Urinary bladder (tissue), 3 donors: ENCODE measurements at regions not wholly inside any gene's neighbourhood (a gene's known extent, or its start where the extent isn't known, plus 50 kb on each side); places are given as distances from the start of the nearest gene placed in this dataset.

Source experiments
- DNase-seq: peaks from one replicate; pipeline ENCODE4 v3.0.0-alpha.2; 2015; ENCODE audit errors: extremely low spot score
- H3K27ac ChIP-seq: one replicate; pipeline ENCODE4 v1.5.1; 2013; ENCODE audit warnings: low read depth, mild to moderate bottlenecking, moderate library complexity
- H3K36me3 ChIP-seq: one replicate; pipeline ENCODE4 v1.6.1; 2013; ENCODE audit warnings: mild to moderate bottlenecking, moderate library complexity; ENCODE audit not compliant: insufficient read depth
- H3K4me1 ChIP-seq: one replicate; pipeline ENCODE4 v1.6.1; 2013; ENCODE audit warnings: mild to moderate bottlenecking, moderate library complexity; ENCODE audit not compliant: insufficient read depth
- H3K4me3 ChIP-seq: one replicate; pipeline ENCODE4 v1.5.1; 2013; ENCODE audit warnings: low read depth, low read length
- WGBS: extraction: QIAGEN DNeasy Blood & Tissue Kit; methylation state at CpG from one replicate; pipeline ENCODE4 v1.1.7; 2013; 5-methylcytosine and 5-hydroxymethylcytosine counted together
- donor health status: healthy with polysubstance abuse.
- donor health status: healthy.

GRCh38 chr1:232503497-232503896 is 126.4 kb downstream of the SIPA1L2 start:
- H3K4me1 ChIP-seq, result no peaks in the 10 kb centered on the region
- 88% methylated on average over 1 of the region's 1 CpG for WGBS
- no peaks in the 10 kb centered on the region for H3K36me3 ChIP-seq
- DNase-seq, result no peak
- H3K27ac ChIP-seq, result no peak overlapping the region
- H3K4me3 ChIP-seq, result no peak overlapping the region

- no peak overlapping the region for H3K4me3 ChIP-seq
- 45% methylated on average over 4 of the region's 4 CpGs for WGBS
- H3K4me1 ChIP-seq, result no peaks in the 10 kb centered on the region
- no peak overlapping the region for H3K27ac ChIP-seq
- no peak for DNase-seq
- no peaks in the 10 kb centered on the region for H3K36me3 ChIP-seq
Observed at GRCh38 chr1:232501854-232502253, 128.1 kb downstream of the SIPA1L2 start.

- 48% methylated on average over 4 of the region's 4 CpGs for WGBS
- Histone ChIP-seq H3K4me1 (no peaks in the 10 kb centered on the region), H3K27ac (no peak overlapping the region), H3K4me3 (no peak overlapping the region), H3K36me3 (no peaks in the 10 kb centered on the region)
- no peak for DNase-seq
Observed at GRCh38 chr1:232499188-232499587, 130.7 kb downstream of the SIPA1L2 start.

GRCh38 chr1:232493869-232494268 is 136.1 kb downstream of the SIPA1L2 start:
- WGBS, result 95% methylated on average over 4 of the region's 4 CpGs
- H3K36me3 ChIP-seq, result peaks cover 2% of the 10 kb centered on the region
- no peak for DNase-seq
- H3K4me3 ChIP-seq, result no peak overlapping the region
- no peak overlapping the region for H3K27ac ChIP-seq
- no peaks in the 10 kb centered on the region for H3K4me1 ChIP-seq

- 98% methylated on average over 4 of the region's 4 CpGs for WGBS
- peaks cover 2% of the 10 kb centered on the region for H3K36me3 ChIP-seq
- no peak overlapping the region for H3K4me3 ChIP-seq
- no peak for DNase-seq
- no peaks in the 10 kb centered on the region for H3K4me1 ChIP-seq
- no peak overlapping the region for H3K27ac ChIP-seq
Observed at GRCh38 chr1:232489256-232489655, 140.7 kb downstream of the SIPA1L2 start.

- WGBS, result 60% methylated on average over 3 of the region's 3 CpGs
- peaks cover 3% of the 10 kb centered on the region for H3K36me3 ChIP-seq
- no peak overlapping the region for H3K4me3 ChIP-seq
- H3K4me1 ChIP-seq, result no peaks in the 10 kb centered on the region
- no peak for DNase-seq
- H3K27ac ChIP-seq, result no peak overlapping the region
Observed at GRCh38 chr1:232487236-232487635, 142.7 kb downstream of the SIPA1L2 start.

- 62% methylated on average over 2 of the region's 2 CpGs for WGBS
- Histone ChIP-seq H3K4me1 (no peaks in the 10 kb centered on the region), H3K4me3 (no peak overlapping the region), H3K36me3 (peaks cover 1% of the 10 kb centered on the region), H3K27ac (no peak overlapping the region)
- no peak for DNase-seq
Observed at GRCh38 chr1:232486454-232487207, 143.3 kb downstream of the SIPA1L2 start.

- 90% methylated on average over 5 of the region's 5 CpGs for WGBS
- H3K36me3 ChIP-seq, result peaks cover 1% of the 10 kb centered on the region
- no peak overlapping the region for H3K27ac ChIP-seq
- DNase-seq, result no peak
- no peaks in the 10 kb centered on the region for H3K4me1 ChIP-seq
- no peak overlapping the region for H3K4me3 ChIP-seq
Observed at GRCh38 chr1:232486006-232486405, 143.9 kb downstream of the SIPA1L2 start.

GRCh38 chr1:232484856-232485255 is 145.1 kb downstream of the SIPA1L2 start:
- Histone ChIP-seq H3K36me3 (peaks cover 1% of the 10 kb centered on the region), H3K4me3 (no peak overlapping the region), H3K4me1 (no peaks in the 10 kb centered on the region), H3K27ac (no peak overlapping the region)
- no peak for DNase-seq
- 69% methylated on average over 3 of the region's 3 CpGs for WGBS

GRCh38 chr1:232483826-232484225 is 146.1 kb downstream of the SIPA1L2 start:
- peaks cover 1% of the 10 kb centered on the region for H3K36me3 ChIP-seq
- WGBS, result 83% methylated on average over 4 of the region's 4 CpGs
- no peak for DNase-seq
- H3K27ac ChIP-seq, result no peak overlapping the region
- no peaks in the 10 kb centered on the region for H3K4me1 ChIP-seq
- no peak overlapping the region for H3K4me3 ChIP-seq

- WGBS, result 93% methylated on average over 5 of the region's 5 CpGs
Observed at GRCh38 chr1:232481091-232481490, 148.8 kb downstream of the SIPA1L2 start.

GRCh38 chr1:232477728-232478127 is 152.2 kb downstream of the SIPA1L2 start:
- Histone ChIP-seq H3K4me1 (no peaks in the 10 kb centered on the region), H3K36me3 (no peaks in the 10 kb centered on the region), H3K27ac (no peak overlapping the region), H3K4me3 (no peak overlapping the region)
- no peak for DNase-seq
- WGBS, result 73% methylated on average over 6 of the region's 6 CpGs

More at GRCh38 chr1:232481091-232481490, 148.8 kb downstream of the SIPA1L2 start:
- Histone ChIP-seq H3K4me3 (no peak overlapping the region), H3K4me1 (no peaks in the 10 kb centered on the region), H3K27ac (no peak overlapping the region), H3K36me3 (peaks cover 1% of the 10 kb centered on the region)
- no peak for DNase-seq

- no peak for DNase-seq
- Histone ChIP-seq H3K4me1 (no peaks in the 10 kb centered on the region), H3K4me3 (no peak overlapping the region), H3K36me3 (no peaks in the 10 kb centered on the region), H3K27ac (no peak overlapping the region)
- WGBS, result 65% methylated on average over 2 of the region's 2 CpGs
Observed at GRCh38 chr1:232476538-232476950, 153.4 kb downstream of the SIPA1L2 start.

- Histone ChIP-seq H3K4me1 (no peaks in the 10 kb centered on the region), H3K27ac (no peak overlapping the region), H3K36me3 (no peaks in the 10 kb centered on the region), H3K4me3 (no peak overlapping the region)
- WGBS, result 87% methylated on average over 3 of the region's 3 CpGs
- DNase-seq, result no peak
Observed at GRCh38 chr1:232474826-232475225, 155.1 kb downstream of the SIPA1L2 start.
